GM18858 (cell line): ENCODE measurements at regions not wholly inside any gene's neighbourhood (a gene's known extent, or its start where the extent isn't known, plus 50 kb on each side); places are given as distances from the start of the nearest gene placed in this dataset.

ENCODE experiments used
- ATAC-seq: cut with Tn5 transposase; IDR thresholded peaks from one replicate; pipeline ENCODE4 v1.9.1; 2021; ENCODE audit not compliant: unreplicated experiment

DNA sequence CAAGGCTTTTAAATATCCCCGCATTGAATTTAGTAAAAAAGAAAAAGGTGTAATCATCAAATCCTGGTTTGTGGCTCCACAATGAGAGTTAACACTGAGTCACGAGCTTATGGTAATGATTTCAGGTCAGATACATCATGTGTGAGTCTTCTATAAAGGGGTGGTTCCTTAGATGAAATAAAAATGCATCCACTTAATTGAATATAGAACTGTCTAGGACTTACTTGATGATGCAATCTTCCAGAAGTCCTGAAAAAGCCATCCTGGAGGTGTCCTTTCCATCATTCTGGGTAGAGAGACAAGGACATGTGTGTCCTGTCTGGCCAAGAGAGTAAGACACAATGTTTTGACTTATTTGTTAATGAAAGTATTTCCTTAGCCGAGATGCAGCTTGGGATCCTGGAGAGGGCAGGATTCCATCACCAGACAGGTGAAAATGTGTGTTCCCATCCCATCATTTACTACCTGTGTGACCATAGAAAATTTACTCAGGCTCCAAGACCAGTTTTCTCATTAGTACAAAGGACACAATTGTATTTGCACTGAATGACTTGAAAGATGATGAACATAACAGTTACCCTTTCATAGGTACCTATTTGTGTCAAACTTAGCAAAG, 1539.8 kb upstream of the PIK3C3 start:
- no peak for ATAC-seq

DNA sequence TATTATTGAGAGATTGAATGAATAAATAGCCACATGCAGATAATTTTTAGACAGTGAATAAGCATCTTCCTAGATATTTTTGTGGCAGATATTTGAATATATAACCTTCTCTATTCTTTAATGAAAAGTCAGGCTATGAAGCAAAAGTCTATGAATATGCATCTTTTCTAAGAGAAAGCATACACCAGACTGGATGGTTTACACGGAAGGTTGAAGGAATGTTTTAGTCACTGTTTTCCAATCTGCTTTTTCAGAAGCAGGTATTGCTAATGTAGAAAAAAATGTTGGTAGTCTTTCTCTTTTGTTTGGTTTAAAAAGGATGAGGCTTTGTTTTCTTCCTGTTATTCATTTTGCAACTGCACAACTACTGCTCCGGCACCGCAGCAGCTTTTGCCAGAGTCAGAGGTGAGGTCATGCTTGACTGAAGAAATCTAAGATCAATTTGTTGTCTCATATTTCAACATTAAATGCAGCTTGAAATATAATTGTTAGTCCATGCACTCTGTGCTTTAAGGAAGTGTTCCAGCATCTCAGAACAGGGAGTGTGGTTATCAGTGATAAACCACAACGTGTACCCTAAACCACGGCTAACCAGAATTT, 1540.8 kb upstream of the PIK3C3 start:
- no peak for ATAC-seq

DNA sequence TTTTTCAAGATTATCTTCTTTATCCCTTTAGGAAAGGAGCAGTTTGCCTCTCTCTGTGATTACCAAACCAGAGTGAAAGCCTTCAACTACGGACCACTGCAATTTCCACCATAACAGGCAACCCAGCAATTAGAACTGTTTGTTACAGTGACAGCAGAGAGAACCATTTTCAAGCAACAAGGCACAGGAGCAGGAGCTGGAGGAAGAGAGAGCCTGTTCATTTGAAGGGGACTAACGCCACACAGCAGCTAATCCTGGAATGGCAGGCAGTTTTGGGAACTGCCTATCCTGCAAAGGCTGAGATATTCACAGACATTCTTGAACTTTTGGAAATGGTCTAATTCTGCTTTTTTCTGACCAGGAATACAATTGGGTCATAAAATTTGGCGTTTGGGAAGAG, 1541.9 kb upstream of the PIK3C3 start:
- ATAC-seq = no peak

DNA sequence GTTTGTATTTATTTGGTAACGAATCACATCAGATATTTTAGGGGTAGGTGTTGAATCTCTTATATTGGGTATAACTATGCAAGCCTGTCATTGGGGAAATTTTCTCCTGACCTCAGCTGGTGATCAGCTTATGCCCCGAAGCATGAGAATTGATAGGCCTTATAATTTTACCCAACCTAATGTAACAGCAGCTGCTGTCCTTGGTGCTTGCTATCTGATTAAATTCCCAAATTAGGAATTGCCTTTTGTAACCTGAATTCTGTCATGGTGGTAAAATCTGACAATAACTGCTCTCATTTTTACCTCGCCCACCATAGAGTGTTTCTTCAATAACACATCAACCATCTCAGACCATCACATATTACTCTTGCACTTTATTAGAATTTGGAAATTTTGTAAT, 1542.6 kb upstream of the PIK3C3 start:
- no peak for ATAC-seq

DNA sequence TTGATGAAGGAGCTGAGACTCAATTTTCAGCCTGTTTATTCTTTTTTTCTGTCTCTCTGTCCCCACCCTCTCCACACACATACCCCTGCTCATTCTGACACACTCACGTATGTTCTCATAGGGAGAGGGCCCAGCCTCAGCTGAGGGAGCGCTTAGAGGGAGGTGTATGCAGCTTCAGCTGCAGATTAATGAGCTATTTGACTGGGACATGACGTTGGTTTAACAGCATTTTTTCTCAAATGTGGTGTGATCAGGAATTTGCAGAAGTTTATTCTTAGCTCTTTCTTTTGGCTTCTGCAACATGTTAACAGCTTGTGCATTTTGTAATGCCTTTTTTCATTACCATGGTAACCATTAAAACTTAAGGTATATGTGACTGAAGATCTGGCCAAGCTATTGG, 1547.1 kb upstream of the PIK3C3 start:
- no peak for ATAC-seq

DNA sequence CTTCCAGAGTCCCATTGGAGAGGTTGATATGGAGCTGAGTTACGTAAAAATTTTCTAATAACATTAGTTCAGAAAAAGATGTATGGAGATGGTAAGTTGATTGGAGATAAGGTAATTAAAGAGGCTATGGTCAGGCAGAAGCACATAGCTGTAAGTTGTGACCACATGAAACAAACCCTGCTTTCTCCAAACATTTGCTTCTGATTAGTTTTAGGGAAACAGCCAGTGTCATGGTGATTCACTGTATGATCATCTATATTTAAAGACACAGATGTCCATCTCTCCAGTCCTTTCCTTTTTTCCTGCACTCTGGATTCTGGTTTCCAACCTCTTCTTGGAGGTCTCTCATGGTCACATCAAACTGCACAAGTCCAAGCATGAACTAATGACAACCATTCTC, 1550.8 kb upstream of the PIK3C3 start:
- no peak for ATAC-seq

DNA sequence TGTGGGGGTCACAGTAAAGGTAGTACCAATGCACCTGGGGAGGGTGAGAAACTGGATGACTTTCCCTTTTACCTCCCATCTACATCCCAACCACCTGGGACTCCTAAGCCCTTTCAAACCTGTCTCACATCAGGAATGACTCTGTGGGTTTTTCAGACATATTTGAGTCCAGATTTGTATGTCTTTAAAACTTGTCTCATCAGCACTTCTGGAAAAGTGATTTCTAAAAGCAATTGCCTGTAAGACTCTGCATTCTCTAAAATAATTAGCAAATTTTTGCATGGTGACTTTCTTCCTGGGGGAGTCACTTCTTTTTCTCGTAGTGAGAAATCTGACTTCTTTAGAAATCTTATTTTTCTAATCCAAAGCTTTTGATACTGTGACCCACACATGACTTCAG, 1553.0 kb upstream of the PIK3C3 start:
- ATAC-seq = no peak

DNA sequence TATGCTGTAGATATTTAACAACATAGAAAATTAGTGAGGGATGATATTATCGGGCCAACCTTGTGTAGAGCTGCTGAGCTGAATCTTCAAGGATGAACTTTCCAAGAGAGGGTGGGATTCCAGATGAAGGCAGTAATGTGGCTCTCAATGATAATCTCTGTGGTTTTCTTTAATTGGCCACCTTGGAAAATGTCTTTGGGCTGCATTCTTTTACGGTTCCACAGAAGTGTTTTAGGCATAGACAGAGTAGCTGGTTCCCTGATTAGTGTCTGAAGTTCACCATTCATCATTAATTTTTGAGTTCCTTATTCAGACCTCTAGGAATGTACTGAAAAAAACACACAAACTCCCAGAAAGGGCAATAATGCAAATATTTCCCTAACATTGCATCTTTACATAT, 1566.9 kb upstream of the PIK3C3 start:
- no peak for ATAC-seq

DNA sequence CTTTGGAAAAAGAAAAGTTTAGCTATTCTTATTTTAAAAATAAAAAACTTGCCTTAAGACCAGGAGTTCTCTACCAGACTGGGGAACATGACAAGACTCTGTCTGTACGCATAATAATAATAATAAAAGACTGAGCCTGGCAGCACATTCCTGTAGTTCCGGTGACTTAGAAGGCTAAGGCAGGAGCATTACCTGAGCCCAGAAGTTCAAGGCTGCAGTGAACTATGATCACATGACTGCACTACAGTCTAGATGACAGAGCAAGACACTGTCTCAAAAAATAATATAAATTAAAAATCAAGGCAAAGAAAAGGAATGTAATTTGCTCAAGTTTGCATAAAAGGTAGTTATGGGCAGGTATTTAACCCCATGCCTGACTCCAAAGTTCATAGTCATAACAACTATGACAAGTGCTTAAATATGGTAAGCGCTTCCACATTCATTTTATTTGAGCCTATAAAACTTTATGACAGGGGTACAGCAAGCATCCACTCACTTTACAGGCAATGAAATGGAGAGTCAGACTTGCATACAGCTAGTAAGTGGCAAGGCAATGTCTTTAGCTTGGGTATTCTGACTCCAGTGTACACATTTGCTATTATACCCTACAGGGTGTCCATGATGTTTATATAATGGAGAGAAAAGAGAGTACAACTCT, 1567.8 kb upstream of the PIK3C3 start:
- no peak for ATAC-seq

DNA sequence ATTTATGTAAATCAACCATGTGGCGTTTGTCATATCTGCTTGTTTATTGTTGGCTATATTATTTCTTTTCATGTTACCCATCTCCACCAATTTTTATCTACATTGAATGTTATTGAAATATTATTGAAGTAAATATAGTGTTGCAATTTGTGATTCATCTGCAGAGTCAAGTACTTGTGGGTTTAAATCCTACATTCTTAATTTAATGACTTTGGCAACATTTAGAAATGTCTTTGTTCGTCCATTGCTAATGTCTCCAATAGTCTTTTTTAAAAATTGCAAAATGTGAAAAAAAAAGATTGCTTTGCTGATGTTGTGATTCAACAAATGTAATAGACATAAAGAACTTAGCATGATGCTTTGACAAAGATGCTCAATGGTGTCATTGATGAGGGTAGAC, 1572.8 kb upstream of the PIK3C3 start:
- no peak for ATAC-seq

DNA sequence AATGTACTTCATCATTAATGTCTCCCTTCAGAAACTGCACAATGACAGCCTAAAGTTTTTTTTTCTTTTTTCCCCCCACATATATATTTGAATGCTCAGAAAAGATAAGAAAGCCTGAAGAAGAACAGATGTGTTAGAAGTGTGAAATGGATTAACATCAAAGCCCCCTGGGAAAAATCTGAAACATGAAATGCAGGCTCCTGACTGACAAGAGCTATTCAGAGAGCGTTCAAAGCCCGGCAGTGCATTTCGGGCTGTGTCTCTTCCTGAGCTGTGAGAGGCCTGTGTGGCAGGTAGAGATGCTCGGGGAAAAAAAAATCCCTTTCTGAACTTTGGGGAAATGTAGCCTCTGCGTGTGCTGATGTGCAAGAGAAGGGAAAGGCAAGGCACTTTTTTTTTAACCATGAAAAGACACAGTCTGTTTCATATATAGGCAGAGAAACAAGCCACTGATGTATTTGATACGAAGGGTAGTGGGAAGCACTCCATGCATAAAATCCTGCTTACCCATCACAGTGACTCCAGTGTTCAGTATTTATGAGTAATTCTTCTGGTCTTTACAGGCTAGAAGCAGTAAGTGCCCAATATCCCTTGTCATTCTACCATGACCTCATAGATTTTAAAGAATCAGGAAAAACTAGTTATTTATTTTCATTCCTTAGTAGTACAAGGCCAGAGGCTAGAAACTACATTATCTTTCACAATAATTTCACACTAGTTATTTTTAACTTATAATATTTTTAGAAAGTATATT, 1574.2 kb upstream of the PIK3C3 start:
- ATAC-seq = no peak

DNA sequence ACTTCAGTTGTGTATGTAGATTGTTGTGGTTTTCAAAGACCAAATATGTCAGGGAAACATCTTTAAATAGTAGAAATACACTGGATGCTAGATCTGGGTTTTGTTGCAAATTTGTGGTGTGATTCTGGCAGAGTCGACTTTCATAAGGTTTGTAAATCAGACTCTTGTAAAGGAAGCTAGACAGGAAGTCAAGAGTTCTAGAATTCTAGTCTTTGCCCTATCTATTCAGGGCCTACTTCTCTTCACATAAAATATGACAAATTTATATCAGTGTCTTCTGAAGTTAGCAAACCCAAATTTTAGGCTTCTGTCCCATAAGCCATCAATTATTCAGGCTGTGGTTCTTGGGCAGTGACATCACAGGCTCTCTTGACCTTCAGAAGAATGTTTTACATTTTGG, 1579.2 kb upstream of the PIK3C3 start:
- ATAC-seq = no peak

DNA sequence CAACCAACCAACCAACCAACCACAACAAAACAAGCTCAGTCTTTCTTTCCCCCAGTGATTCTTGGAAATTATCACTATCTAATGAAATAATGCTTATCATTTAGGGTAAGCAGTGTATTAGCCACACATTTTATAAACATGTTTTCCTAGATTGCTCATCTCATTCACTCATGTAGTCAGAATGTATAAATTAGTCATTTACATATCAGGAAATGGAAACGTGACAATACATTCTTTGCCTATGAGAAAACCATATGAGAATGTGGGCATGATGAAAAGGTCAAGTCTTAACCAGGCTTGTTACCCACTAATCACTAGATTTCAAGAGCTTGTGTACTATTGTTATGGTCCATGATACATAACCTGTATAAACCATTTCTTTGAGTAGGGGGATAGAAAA, 1583.4 kb upstream of the PIK3C3 start:
- ATAC-seq = no peak

DNA sequence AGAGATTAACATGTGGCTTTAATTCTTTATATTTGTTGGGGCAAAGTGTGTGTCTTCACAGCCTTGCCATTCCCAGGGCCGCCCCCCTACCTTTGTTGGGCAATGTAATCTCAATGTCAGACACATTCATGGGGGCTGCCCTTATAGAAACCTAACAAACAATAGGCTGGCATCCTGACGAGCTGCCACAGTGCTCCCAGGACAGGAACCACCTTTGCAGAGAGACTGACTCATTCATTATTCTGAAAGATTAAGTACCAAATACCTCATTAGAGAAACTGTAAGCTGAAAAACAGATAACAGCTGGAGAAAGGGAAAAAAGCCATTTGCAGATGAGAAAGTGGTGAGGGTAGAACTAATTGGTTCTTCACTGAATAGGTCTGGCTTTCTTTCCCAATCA, 1587.5 kb upstream of the PIK3C3 start:
- ATAC-seq = no peak

DNA sequence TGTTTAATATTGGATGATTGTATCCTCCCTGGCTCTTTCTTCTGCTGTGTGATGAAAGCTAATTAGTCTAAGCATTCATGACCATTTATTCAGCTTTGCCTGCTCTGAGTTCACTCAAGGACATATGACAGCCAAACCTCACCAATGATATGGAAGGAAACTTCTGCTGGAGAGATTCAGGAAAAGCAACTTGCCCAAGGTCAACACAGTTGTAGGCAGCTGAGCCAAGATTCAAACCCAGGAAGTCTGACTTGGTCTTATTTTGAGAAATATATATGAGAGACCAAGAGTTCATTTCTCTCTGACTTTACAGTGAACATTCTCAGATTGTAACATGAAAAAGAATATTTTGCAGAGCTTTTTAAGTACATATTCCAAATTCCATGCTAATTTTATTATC, 1588.5 kb upstream of the PIK3C3 start:
- no peak for ATAC-seq

DNA sequence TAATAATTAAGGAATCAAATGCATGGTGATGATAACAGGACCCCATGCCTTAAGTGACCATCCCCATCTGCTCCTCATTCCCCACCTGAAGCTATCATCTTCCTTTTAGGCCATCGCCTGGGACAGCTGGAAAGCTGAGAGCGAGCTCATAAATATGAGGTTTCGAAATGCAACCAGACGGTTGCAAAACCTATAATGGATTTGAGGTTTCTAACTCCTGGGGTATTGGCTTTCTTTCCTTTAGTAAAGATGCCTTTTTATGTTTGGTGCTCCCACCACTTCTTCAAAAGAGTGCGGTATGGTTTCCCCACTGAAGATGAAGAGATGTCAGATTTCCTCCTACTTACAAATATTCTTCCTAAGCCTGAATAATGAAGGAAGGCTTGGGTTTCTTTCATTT, 1589.5 kb upstream of the PIK3C3 start:
- ATAC-seq = no peak

DNA sequence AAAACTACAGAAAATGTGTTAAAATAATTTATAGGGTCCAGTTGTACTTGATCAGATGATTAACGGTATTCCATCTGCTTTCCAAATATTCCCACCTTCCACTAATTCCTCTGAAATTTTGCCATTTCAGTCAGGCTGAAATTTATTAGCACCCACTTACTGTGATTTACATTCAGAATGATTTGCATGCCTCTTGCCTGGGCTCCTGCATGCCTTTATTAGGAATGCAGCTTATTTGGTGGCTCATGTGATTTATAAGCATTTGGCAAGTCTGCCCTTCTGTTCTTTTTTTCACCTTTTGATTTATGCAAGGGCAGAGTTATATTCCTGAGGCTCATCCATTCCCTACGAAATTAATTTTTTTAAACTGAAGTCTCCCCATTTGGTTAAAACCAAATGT, 1594.5 kb upstream of the PIK3C3 start:
- no peak for ATAC-seq

DNA sequence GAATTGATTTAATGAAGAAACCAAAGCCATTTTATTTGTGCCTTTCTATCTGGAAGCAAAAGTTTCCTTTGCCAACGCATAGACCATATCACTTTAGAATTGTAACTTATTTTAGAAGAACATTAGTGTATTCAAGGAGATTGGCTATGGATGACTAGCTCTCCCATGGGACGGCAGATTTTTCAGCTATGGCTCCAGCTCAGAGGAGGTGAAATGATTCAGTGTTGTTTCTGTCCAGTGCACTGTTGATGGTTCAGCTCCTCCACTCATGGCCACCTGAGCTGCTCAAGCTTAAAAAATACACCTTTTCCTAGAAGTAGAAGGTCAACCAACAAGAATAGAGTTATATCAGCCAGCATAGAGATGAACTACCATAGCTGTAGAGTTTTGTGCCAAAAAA, 1597.5 kb upstream of the PIK3C3 start:
- no peak for ATAC-seq

DNA sequence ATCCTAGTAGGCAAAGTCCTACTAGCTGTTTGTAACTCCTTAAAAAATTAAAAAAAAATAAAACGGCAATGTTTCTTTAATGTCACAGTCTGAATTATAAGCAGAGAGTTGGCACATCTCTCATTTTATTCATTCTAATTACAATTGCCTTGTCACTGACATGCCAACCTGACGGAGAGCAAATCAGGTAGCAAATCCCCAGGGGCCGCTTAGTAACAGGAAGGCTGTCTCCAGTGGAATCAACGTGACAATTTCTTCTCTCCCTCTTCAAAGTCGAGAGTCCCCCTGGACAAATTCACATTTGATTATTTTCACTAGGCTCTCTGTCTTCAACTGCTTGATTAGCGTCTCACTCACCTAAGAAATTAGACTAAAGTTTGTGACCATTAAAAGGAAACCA, 1598.9 kb upstream of the PIK3C3 start:
- ATAC-seq = no peak

DNA sequence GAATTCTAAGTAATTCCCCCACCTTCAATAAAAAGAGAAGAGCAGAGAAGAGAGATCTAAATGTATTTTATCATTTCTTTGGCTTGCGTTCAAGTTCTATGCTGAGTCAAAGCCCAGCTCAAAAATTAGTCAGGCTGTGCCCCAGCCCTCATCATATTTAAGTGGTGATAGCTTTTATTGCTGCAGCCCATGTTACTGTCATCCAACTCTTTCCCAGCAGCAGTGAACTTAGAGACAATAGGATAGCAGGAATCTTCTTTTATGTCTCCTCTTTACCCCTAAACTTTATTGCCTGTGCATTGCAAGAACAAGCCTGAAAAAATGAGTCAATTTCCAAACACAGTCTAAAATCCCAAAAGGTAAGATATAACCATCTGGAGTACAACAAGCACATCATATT, 1599.3 kb upstream of the PIK3C3 start:
- ATAC-seq = no peak

DNA sequence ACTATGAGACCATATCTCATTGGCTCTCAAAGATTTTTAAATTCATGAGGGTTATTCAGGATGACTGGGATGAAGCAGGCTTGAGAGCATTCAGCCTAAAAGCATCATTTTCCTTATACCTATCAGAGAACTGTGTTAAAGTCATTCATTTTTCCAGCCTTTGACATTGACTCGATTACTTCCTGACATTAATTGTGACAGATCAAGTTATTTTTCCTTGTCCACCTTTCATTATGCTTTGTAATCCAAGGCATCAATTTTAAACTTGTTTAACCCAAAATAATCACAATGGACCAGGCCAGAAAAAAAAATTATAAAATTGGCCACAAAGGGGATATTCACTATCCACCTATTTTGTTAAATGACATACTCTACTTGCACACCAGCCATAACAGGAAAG, 1606.8 kb upstream of the PIK3C3 start:
- no peak for ATAC-seq

DNA sequence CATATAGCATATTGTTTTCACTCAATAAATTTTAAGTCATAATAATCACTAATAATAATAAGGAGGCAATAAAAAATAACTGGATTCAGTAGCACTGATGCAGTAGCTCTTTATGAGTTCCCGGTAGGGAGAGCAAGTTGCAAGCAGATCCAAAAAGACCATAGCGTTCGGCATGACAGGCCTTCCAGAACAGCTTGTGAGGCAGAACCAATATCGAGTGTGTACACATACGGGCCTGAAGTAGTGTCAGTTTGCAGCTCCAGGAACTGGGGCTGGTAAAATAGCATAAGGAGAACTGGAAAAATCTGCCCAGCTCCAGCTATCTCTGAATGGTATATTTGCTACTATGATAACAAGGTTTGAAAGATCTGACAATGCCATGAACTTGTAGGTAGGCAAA, 1607.8 kb upstream of the PIK3C3 start:
- no peak for ATAC-seq
